GM12873 (cell line): ENCODE measurements at regions not wholly inside any gene's neighbourhood (a gene's known extent, or its start where the extent isn't known, plus 50 kb on each side); places are given as distances from the start of the nearest gene placed in this dataset.

ENCODE experiments used
- TF ChIP-seq, protein P1 (sequence below): IDR thresholded peaks from 2 replicates; pipeline ENCODE4 v1.5.1; 2012; ENCODE audit warnings: low read depth, mild to moderate bottlenecking, moderate library complexity, low read length, control low read depth; ENCODE audit not compliant: insufficient read depth; ENCODE audit errors: missing control alignments

DNA sequence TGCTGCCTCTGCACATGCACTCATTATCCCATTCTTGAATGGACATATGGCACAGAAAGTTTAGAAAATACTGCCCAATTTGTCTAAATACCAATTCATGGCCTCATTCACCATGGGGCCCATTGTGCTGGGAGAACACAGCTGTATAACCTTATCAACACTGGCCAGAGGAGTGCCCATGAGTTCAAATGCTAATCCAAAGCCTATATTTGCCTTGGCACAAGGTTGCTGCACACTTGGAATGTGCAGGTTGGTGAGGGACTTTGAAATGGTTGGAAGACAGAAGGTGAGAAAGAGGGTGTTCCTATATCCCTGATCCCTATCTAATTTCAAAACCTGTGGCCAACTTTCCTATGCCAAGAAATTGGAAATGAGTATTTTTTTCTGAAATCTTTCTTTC is 693.9 kb upstream of the ID2 start:
- TF ChIP-seq, protein P1, sequence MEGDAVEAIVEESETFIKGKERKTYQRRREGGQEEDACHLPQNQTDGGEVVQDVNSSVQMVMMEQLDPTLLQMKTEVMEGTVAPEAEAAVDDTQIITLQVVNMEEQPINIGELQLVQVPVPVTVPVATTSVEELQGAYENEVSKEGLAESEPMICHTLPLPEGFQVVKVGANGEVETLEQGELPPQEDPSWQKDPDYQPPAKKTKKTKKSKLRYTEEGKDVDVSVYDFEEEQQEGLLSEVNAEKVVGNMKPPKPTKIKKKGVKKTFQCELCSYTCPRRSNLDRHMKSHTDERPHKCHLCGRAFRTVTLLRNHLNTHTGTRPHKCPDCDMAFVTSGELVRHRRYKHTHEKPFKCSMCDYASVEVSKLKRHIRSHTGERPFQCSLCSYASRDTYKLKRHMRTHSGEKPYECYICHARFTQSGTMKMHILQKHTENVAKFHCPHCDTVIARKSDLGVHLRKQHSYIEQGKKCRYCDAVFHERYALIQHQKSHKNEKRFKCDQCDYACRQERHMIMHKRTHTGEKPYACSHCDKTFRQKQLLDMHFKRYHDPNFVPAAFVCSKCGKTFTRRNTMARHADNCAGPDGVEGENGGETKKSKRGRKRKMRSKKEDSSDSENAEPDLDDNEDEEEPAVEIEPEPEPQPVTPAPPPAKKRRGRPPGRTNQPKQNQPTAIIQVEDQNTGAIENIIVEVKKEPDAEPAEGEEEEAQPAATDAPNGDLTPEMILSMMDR, result no peak

DNA sequence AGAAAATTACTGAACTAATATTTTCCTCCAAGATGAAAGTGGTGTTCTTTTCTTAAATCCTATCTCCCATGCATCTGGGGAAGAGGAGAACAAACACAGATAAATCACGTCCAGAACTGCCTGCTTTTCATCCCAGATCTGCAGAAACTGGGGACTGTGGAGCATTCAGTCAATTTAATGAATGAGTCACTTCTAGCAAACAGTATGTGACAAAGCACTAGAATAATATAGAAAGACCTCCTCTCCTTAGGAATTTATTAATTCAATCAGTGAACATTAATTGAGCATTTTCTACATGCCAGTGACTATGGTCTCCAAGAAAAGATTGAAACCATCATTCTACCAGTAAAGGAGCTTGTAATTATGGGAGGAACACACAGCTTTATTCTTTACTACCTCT is 693.4 kb upstream of the ID2 start:
- TF ChIP-seq, protein P1, result no peak

DNA sequence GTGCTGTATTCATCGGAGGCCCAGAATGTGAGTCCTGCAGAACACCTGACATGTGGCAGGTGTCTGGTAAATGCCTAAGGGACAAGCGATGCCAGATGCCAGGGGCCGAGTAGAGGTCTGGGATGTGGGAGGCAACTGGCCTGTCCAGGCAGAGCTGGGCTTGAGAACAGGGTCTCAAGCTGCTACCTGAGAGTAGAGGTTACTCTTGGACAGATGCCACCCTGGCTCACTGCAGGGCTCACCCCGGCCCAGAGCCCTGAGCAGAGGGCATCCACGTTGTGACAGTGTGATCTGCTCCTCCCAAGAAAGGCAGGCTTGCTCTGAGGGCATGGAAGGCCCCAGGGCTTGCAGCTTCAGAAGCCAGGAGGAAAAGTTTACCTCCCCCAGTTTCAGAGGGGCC is 692.0 kb upstream of the ID2 start:
- TF ChIP-seq, protein P1, result no peak

DNA sequence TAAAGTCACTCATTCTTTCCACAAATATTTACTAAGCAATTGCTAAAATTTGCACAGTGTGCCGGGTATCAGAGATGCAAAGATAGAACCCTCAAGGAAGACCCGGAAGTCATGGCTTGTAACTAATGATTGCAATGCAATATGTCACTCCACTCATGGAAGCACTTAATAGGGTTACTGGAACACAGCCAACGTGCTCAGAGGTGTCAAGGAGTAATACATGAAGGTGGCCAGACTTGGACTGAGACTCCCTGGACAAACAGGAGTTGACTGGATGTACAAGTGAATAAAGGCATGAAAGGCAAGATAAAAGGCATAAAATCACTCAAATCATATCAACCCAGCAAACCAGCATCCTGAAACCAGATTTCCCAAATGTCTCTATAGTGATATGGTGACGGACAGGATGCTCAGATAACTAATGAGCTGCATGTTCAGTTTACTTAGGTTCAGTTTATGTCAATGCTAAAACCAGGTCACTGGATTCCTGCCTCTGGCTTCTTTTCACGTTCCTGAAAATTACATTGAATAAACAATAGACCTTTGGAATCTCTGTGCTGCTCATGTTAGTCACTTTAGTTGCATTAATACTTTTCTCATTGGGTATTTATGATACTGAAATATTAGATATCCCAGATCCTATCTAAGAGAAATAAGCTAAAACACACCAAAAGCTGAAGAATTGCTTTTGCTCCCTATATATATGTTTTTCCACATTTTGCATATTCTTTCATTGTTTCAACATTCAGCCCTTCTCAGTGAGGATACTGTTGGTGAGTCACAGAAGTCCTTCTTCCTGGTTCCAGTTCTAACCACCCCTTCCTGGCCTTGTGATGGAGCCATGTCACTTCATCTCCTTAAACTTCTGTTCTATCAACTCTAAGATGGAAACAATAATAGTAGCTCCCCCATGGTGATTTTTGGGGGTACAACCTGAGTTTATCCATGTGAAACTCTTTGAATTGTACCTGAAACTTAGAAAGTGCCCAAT is 688.9 kb upstream of the ID2 start:
- TF ChIP-seq, protein P1, result no peak

DNA sequence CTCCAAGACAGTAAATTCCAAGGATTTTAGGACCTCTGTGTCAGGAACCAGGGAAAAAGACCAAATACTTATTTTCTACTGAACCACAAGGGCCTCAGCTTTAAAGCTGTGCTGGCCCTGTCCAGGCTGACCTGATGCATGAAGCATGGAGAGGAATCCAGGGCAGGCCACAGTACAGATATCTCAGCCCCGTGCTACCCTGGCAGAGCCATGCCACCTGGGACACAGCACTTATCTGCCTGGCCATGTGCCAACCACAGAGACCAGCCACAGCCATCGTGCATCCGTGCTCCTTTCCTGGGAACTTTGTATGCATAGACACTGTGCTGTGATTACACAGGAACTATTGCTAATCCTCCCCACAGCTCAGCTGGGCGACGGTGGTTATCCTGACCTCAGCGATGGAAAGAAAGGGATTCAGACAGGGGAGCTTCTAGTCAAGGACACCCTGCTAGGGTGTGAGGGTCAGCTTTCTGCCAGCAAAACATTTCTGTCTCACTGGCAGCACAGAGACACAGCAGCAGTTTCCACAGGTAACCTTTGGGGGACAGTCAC is 687.4 kb upstream of the ID2 start:
- TF ChIP-seq, protein P1, result no peak

DNA sequence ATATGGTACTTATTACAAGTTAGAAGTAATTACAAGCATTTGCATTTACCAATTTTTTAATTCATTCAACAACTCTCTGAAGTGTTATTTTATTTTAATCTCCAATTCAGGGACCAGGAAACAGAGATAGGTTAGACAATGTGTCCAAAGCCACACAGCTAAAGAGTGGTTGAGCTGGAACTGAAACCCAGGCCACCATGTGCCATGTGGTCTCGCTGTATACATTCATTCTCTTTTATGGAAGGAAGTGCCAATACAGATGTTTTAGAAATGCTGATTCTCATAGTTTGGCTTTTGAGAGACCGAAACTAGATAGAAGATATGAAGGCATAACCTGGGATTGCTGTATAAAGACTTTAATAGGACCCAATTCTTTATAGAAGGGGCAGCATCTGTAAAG is 684.6 kb upstream of the ID2 start:
- TF ChIP-seq, protein P1, result no peak

DNA sequence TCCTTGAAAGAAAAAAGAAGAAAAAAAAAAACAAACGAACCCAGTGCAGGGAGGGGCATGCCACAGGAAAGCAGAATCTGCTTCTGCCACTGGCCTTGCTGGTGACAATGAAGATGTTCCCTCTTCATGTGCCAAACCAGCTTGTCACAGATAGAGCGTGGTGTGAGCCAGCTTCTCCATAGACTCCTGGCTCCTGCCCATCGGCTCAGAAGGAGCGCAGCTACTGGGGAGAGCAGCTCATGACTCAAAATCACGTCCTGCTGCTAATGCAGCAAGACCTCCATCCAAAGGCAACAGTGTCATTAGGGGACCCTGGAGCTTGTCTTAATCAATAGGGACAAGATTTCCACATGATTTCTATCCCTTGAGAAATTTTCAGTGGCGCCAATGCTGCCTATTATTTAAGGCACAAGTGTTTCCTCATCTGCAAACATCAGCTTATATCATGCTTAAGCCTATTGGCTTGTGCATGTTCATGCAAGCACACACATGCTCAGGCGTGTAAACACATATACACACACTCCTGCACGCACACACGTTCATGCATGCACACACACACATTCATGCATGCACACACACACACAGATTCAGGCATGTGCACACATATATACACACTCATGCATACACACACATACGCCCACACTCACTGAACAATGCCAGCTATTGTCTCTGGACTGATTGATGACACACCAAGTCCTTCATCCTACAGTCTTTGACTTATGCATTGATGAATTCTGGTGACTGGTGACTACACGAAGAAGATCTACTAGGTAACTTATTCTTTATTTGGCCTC is 682.0 kb upstream of the ID2 start:
- TF ChIP-seq, protein P1, result no peak
